Nephron progenitor cell (in vitro differentiated cells): ENCODE measurements at regions not wholly inside any gene's neighbourhood (a gene's known extent, or its start where the extent isn't known, plus 50 kb on each side); places are given as distances from the start of the nearest gene placed in this dataset.
"Not testable (repeated sequence)": the region's sequence is repeated elsewhere in the genome, so short reads cannot be mapped to it uniquely, and the experiment has no call there.

ENCODE experiments used
- DNase-seq: peaks from one replicate; pipeline ENCODE4 v3.0.0; 2021
- H3K27ac Mint-ChIP-seq: 2 replicates; pipeline ENCODE4 v1.8.0; 2021; ENCODE audit warnings: mild to moderate bottlenecking, moderate library complexity, mixed read lengths
- H3K27me3 Mint-ChIP-seq: 2 replicates; pipeline ENCODE4 v1.8.0; 2021; ENCODE audit warnings: mild to moderate bottlenecking, low read depth, mixed read lengths; ENCODE audit not compliant: poor library complexity
- H3K36me3 Mint-ChIP-seq: 2 replicates; pipeline ENCODE4 v1.8.0; 2021; ENCODE audit warnings: low read depth, mixed read lengths
- H3K4me1 Mint-ChIP-seq: 2 replicates; pipeline ENCODE4 v1.8.0; 2021; ENCODE audit warnings: mixed read lengths
- H3K4me3 Mint-ChIP-seq: 2 replicates; pipeline ENCODE4 v1.8.0; 2021; ENCODE audit warnings: mild to moderate bottlenecking, moderate library complexity, mixed read lengths
- H3K9me3 Mint-ChIP-seq: 2 replicates; pipeline ENCODE4 v1.8.0; 2021; ENCODE audit warnings: mild to moderate bottlenecking, moderate library complexity, mixed read lengths
- TF ChIP-seq, protein P1 (sequence below): fragments of 200-600 bp; sonication (generic); IDR thresholded peaks from 2 replicates; pipeline ENCODE4 v1.5.0; 2021; ENCODE audit warnings: antibody characterized with exemption

DNA sequence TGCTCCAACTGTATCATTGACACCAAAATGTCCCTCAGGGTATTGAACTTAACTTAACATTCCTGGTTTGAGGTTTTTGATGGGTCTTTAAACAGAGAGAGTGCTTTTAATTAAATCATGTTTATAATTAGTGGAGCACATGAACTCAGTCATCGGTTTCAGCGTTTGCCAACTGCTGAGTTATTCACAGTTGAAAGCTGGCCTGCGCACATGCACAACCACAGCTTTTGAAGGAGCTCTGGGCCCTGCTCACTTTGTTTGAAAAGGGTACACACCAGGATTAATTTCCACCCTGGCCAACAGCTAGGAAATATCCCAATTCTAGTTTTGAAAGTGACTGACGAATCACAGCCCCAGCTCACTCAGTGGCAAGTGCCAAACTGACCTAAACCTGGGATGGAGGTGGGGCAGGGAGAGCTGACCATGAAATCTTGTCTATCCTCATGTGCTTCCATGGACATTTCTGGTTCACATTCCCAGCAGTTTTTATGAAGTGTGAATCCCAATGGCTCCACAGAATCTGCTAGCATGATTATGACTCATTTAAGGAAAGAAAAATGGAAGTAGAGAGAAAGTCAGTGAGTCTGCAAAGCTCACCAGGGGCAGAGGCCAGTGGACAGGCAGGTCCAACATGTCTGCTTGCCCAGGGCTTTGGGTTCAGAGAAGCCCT, 247.8 kb downstream of the FNDC1 start:
- Mint-ChIP-seq H3K9me3 (peaks cover 66% of the 10 kb centered on the region), H3K4me3 (no peak overlapping the region), H3K27ac (no peak overlapping the region), H3K36me3 (no peaks in the 10 kb centered on the region), H3K27me3 (peaks cover 4% of the 10 kb centered on the region), H3K4me1 (peaks cover 7% of the 10 kb centered on the region)
- TF ChIP-seq, protein P1, sequence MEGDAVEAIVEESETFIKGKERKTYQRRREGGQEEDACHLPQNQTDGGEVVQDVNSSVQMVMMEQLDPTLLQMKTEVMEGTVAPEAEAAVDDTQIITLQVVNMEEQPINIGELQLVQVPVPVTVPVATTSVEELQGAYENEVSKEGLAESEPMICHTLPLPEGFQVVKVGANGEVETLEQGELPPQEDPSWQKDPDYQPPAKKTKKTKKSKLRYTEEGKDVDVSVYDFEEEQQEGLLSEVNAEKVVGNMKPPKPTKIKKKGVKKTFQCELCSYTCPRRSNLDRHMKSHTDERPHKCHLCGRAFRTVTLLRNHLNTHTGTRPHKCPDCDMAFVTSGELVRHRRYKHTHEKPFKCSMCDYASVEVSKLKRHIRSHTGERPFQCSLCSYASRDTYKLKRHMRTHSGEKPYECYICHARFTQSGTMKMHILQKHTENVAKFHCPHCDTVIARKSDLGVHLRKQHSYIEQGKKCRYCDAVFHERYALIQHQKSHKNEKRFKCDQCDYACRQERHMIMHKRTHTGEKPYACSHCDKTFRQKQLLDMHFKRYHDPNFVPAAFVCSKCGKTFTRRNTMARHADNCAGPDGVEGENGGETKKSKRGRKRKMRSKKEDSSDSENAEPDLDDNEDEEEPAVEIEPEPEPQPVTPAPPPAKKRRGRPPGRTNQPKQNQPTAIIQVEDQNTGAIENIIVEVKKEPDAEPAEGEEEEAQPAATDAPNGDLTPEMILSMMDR = no peak
- DNase-seq = no peak

GRCh38 chr6:159415540-159415939, 246.3 kb downstream of the FNDC1 start:
- Mint-ChIP-seq H3K9me3 (peaks cover 59% of the 10 kb centered on the region), H3K27ac (no peak overlapping the region), H3K4me3 (no peak overlapping the region), H3K27me3 (peaks cover 7% of the 10 kb centered on the region), H3K4me1 (peaks cover 7% of the 10 kb centered on the region), H3K36me3 (no peaks in the 10 kb centered on the region)
- DNase-seq = no peak
- TF ChIP-seq, protein P1 = no peak

DNA sequence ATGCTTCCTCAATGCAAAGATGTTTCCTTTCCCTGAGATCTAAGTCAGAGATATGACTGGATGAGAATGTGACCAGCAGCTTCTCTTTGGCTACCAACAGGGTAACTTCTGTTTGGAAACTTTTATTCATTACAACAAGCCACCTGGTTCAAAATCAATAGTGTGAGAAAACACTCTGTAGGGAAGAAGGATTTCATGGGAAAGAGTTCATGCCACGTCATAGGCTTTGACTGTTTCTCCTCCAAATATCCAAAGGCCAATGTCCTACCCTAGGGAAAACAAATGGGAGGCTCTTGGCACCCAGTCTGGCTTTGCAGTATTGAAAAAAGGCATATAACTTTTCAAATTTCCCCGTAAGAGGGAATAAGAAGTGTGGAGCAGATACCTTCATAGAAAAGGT, 245.5 kb downstream of the FNDC1 start:
- no peak overlapping the region for H3K27ac Mint-ChIP-seq
- H3K36me3 Mint-ChIP-seq = no peaks in the 10 kb centered on the region
- DNase-seq = no peak
- H3K27me3 Mint-ChIP-seq = peaks cover 10% of the 10 kb centered on the region
- TF ChIP-seq, protein P1 = no peak
- H3K9me3 Mint-ChIP-seq = peaks cover 62% of the 10 kb centered on the region
- peaks cover 7% of the 10 kb centered on the region for H3K4me1 Mint-ChIP-seq
- H3K4me3 Mint-ChIP-seq = no peak overlapping the region

- not testable (repeated sequence) for H3K27me3 Mint-ChIP-seq, H3K36me3 Mint-ChIP-seq, H3K4me1 Mint-ChIP-seq, H3K27ac Mint-ChIP-seq, H3K4me3 Mint-ChIP-seq, DNase-seq
- H3K9me3 Mint-ChIP-seq = peaks cover 50% of the 10 kb centered on the region
Measured at GRCh38 chr6:159407211-159407780, 238.1 kb downstream of the FNDC1 start.

DNA sequence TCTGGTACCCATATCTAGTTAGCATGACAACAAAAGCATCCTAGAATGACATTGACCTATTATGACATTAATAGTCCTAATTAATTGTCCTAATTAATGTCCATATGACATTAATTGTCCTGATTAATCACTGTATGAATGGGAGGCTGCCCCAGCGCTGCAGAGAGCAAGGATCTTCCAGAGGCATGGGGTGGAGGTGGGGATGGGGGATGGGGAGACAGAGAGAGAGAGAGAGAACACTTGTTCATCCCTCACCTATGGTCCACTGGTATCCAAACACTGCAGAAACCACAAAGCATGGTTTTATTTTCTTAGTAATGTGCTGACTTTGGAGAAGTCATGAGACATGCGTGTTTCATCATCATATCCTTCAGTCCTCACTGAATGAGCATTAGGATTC, 235.1 kb downstream of the FNDC1 start:
- Mint-ChIP-seq H3K27ac (no peak overlapping the region), H3K9me3 (peaks cover 62% of the 10 kb centered on the region), H3K27me3 (no peaks in the 10 kb centered on the region), H3K36me3 (no peaks in the 10 kb centered on the region), H3K4me3 (no peak overlapping the region), H3K4me1 (no peaks in the 10 kb centered on the region)
- TF ChIP-seq, protein P1 = no peak
- no peak for DNase-seq

DNA sequence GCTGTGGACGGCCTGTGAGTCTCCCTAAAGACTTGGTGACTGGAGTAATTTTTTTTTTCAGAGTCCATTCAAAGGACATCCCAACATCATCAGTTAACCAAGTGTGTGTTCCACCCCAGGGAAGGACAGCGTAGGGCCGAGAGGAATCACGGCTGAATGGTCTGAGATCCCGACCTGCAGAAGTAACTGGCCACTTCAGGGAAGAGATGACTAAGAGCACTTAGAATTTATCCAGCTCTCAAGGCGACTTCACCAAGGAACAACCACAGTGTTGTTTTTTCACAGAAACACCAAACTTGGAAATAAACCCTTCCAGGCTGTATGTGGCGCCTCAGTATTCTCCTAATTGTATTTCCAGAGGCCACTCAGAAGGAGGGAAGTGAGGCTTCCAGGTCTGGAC, 231.6 kb downstream of the FNDC1 start:
- no peaks in the 10 kb centered on the region for H3K4me1 Mint-ChIP-seq
- peaks cover 48% of the 10 kb centered on the region for H3K9me3 Mint-ChIP-seq
- no peaks in the 10 kb centered on the region for H3K27me3 Mint-ChIP-seq
- no peak overlapping the region for H3K27ac Mint-ChIP-seq
- no peak overlapping the region for H3K4me3 Mint-ChIP-seq
- no peaks in the 10 kb centered on the region for H3K36me3 Mint-ChIP-seq
- TF ChIP-seq, protein P1 = no peak
- no peak for DNase-seq
